A204.1 (cell line): ENCODE measurements at regions not wholly inside any gene's neighbourhood (a gene's known extent, or its start where the extent isn't known, plus 50 kb on each side); places are given as distances from the start of the nearest gene placed in this dataset.
"Not testable (repeated sequence)": the region's sequence is repeated elsewhere in the genome, so short reads cannot be mapped to it uniquely, and the experiment has no call there.

Source experiments
- FAIRE-seq: peaks from 2 replicates; lab custom pipeline; 2012; peaks lifted over from hg19 to GRCh38; lab: Jason Lieb, UNC

DNA sequence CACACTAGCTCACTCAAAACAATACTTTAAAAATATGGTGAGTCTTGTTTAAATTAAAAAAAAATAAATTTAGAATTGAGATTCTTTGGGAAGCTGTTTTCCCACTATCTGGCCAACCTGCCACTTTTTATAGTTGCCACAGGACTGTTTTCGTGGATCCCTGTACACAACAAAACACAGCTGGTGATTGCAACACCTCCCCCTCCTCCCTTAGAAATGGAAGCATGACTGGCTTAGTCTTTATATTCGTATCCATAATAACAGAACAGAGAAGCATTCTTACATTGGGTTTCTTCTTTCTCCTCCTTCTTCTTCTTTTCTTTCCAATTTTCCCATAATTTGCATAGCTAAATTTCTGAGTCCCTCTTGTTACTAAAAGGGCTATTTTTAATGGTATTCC is 79.5 kb upstream of the GJB6 start:
- no peak for FAIRE-seq

DNA sequence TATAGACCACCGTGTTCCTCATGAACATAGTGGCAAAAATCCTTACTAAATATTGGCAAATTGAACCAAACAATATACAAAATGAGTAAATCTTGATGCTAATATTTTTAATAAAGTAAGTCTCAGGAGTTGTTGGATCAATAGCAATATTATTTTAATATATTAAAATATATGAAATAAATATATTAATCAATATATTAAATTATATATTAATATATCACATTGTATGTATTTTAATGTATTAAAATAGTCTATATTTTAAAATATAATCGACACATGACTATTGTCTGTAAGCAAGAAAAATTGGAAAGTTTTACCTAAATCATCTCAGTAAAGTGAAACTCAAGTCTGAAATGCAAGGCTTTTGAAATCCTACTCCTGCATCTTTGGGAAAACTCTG is 78.9 kb upstream of the GJB6 start:
- FAIRE-seq, result peak; percentile 51

GRCh38 chr13:20306039-20306438 is 73.9 kb upstream of the GJB6 start:
- no peak for FAIRE-seq

- FAIRE-seq, result no peak
These were observed 73.5 kb upstream of the GJB6 start for GRCh38 chr13:20305587-20305986.

DNA sequence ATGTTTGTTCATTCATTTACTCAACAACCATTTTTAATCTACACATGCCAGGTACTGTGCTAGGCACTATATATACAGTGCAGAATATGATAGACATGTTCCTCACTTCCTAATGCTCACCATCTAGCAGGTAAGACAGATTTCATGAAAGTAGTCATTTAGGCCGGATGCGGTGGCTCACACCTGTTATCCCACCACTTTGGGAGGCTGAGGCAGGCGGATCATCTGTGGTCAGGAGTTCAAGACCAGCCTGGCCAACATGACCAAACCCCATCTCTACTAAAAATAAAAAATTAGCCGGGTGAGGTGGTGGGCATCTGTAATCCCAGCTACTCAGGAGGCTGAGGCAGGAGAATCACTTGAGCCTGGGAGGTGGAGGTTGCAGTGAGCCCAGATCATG is 71.9 kb upstream of the GJB6 start:
- not testable (repeated sequence) for FAIRE-seq

DNA sequence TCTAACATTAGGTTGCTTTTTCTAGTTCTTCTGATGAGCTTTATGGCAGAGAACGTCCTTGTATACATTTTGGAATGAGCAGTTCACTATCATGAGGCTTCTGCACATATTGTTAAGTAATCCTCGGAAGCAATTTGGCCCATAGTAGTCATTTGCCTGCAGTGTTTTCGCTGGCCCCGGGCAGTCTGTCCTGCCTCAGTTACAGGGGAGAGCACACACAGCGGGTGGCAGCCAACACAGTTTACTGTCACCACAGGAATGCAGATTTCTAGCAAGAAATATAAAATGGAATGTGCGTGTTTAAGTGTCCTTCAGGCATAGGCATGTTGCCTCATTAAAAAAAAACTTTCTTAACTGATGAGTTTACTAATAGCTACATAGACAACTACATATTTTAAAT is 71.5 kb upstream of the GJB6 start:
- FAIRE-seq, result no peak

- no peak for FAIRE-seq
These were observed 69.4 kb upstream of the GJB6 start for GRCh38 chr13:20301403-20302071.

GRCh38 chr13:20301015-20301402 is 68.9 kb upstream of the GJB6 start:
- no peak for FAIRE-seq

GRCh38 chr13:20297181-20297580 is 65.1 kb upstream of the GJB6 start:
- no peak for FAIRE-seq

DNA sequence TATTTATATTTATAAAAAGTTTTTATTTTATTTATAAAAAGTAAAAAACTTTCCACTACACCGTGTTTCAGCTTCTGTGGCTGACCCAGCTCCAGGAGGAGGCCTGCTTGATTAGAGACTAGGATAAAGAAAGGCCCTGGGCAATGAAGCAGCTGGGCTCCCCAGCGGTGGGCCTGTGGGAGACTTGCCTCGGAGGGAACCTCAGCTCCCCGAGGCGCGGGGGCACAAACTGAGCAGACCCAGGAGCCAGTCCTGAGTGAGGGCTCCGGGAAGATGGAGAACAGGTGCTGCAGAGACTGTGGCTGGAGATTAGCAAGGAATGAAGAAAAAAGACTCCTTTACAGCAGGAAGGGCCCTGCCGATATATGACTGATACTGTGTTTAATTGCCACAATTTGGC is 63.8 kb upstream of the GJB6 start:
- no peak for FAIRE-seq

- no peak for FAIRE-seq
These were observed 62.4 kb upstream of the GJB6 start for GRCh38 chr13:20294497-20294896.

DNA sequence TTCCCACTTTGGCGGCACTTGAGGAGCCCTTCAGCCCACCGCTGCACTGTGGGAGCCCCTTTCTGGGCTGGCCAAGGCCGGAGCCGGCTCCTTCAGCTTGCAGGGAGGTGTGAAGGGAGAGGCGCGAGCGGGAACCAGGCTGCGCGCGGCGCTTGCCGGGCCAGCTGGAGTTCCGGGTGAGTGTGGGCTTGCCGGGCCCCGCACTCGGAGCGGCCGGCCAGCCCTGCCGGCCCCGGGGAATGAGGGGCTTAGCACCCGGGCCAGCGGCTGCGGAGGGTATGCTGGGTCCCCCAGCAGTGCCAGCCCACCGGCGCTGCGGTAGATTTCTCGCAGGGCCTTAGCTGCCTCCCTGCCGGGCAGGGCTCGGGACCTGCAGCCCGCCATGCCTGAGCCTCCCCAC is 60.2 kb upstream of the GJB6 start:
- FAIRE-seq, result not testable (repeated sequence)

DNA sequence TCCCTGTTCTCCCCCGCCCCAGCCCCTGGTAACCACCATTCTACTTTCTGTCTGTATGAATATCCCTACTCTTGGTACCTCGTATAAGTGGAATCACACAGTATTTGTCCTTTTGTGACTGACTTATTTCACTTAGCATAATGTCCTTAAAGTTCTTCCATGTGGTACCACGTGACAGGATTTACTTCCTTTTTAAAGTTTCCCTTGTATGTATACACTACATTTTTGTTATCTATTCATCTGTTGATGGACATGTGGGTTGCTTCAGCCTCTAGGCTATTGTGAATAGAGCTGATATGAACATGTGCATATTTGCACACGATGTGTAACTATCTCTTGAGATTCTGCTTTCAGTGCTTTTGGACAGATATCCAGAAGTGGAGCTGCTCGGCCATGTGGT is 59.6 kb upstream of the GJB6 start:
- no peak for FAIRE-seq

DNA sequence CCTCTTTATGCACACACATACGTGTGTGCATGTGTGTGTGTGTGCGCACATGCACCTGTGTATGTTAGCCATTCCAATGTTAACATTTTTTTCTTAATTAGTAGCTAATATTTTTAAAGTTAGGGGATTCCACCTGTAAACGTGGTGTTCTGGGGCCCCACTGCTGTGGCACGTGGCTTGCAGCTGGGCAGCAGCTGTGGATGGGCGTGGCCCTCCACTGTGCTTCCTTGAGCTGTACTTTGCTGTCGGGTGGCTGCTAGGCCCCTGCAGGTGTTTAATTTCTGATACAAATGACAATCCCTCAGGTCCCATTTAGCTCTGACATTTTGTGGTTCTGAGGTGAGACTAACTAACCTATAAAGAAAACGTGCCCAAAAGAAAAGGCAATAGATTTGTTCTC is 58.9 kb upstream of the GJB6 start:
- no peak for FAIRE-seq

DNA sequence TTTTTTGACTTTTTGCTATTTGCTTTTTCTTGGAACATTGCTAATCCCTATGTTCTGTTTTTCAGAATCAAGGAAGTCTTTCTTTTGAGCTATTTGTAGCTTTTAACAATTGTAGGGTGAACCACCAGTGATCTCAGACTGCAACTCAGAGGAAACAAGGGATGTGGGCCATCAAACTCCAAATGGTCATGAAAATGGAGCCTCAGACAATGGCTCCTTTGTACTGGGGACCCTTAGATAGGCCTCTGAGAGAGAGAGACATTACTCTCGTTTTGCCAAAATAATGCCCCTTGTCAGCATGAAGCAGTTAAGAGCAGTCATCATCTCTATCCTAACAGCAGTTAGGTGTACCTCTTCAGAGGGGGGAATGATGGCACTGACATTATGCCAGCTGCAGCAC is 56.4 kb upstream of the GJB6 start:
- FAIRE-seq, result no peak

DNA sequence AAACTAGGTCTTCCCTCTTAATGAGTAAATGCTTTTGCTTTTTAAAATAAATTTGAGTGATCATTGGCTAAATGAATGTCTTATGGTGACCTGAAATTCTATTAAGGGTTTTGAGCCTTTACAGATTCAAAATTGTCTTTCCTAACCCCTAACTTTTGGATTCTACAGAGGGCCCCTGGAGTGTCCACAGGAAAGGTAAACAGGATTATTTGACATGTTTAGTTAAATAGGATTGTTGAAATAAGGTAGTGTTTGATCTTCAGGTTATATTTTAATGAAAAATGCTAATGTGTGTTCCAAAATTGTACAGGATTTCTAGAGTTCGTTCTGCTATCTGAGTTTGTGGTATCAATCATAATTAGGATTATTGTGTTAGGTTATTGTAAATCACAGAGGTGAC is 55.9 kb upstream of the GJB6 start:
- no peak for FAIRE-seq

DNA sequence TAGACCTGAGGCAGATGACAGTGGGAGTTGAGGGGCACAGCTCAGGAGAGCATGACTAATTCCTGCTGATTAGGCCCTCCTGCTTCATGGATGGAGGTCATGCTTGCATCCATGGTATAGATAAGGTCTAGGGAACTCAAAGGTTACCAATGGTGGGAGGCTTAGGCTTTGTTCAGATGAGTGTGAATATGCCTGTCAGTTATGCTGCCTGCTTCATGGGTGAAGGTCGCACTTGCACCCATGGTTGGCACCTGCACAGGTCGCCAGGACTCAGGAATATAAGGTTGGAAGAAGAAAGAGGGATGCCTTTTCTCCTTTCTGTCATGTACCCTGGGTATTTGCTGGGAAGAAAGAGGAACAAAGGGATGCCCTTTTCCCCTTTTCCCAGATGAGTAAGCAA is 53.4 kb upstream of the GJB6 start:
- FAIRE-seq, result no peak
